ENCODE measurements at regions not wholly inside any gene's neighbourhood (a gene's known extent, or its start where the extent isn't known, plus 50 kb on each side); places are given as distances from the start of the nearest gene placed in this dataset.

- no peak for TF ChIP-seq CTCF (IDR thresholded peaks at IDR 0.05; ENCODE audit: low read length)
- no peak for TF ChIP-seq EZH2 (IDR thresholded peaks at IDR 0.05; ENCODE audit: borderline replicate concordance, low read length)
Measured at GRCh38 chr9:119884438-119884837, 515.2 kb upstream of the BRINP1 start.

Measured in OCI-LY1 (cell line).